ENCODE measurements at regions not wholly inside any gene's neighbourhood (a gene's known extent, or its start where the extent isn't known, plus 50 kb on each side); places are given as distances from the start of the nearest gene placed in this dataset.

- no peaks in the 10 kb centered on the region for H4K20me1 ChIP-seq (ENCODE audit: insufficient read depth, low read length)
- H3K4me2 ChIP-seq (ENCODE audit: insufficient read depth, low read length) = no peak overlapping the region
- no peak overlapping the region for H3K4me3 ChIP-seq (ENCODE audit: insufficient read depth, low read length)
- no peaks in the 10 kb centered on the region for H3K4me1 ChIP-seq (ENCODE audit: insufficient read depth, low read length)
- H3K27ac ChIP-seq (ENCODE audit: low read depth, low read length) = no peak overlapping the region
- no peak overlapping the region for H2AFZ ChIP-seq (ENCODE audit: low read length)
- H3K9me3 ChIP-seq (ENCODE audit: low read depth, low read length) = no peaks in the 10 kb centered on the region
- no peaks in the 10 kb centered on the region for H3K27me3 ChIP-seq (ENCODE audit: insufficient read depth, low read length)
- H3K36me3 ChIP-seq (ENCODE audit: insufficient read depth, low read length) = no peaks in the 10 kb centered on the region
- TF ChIP-seq CTCF (IDR thresholded peaks at IDR 0.05; ENCODE audit: extremely low read depth, low read depth, low read length) = no peak
- no peak for DNase-seq (ENCODE audit: insufficient read length, low spot score, missing footprints)
- no peaks in the 10 kb centered on the region for H3K79me2 ChIP-seq (ENCODE audit: insufficient read depth, low read length)
Observed at GRCh38 chr16:51649631-51650030, 498.6 kb upstream of the SALL1 start.

- H3K27ac ChIP-seq (ENCODE audit: low read depth, low read length) = no peak overlapping the region
- DNase-seq (ENCODE audit: insufficient read length, low spot score, missing footprints) = no peak
- no peaks in the 10 kb centered on the region for H3K36me3 ChIP-seq (ENCODE audit: insufficient read depth, low read length)
- no peak for TF ChIP-seq CTCF (IDR thresholded peaks at IDR 0.05; ENCODE audit: extremely low read depth, low read depth, low read length)
- no peaks in the 10 kb centered on the region for H3K79me2 ChIP-seq (ENCODE audit: insufficient read depth, low read length)
- H3K4me3 ChIP-seq (ENCODE audit: insufficient read depth, low read length) = no peak overlapping the region
- no peaks in the 10 kb centered on the region for H3K27me3 ChIP-seq (ENCODE audit: insufficient read depth, low read length)
- H3K9me3 ChIP-seq (ENCODE audit: low read depth, low read length) = no peaks in the 10 kb centered on the region
- H3K4me2 ChIP-seq (ENCODE audit: insufficient read depth, low read length) = no peak overlapping the region
- no peak overlapping the region for H2AFZ ChIP-seq (ENCODE audit: low read length)
- no peaks in the 10 kb centered on the region for H4K20me1 ChIP-seq (ENCODE audit: insufficient read depth, low read length)
- H3K4me1 ChIP-seq (ENCODE audit: insufficient read depth, low read length) = no peaks in the 10 kb centered on the region
Observed at GRCh38 chr16:51648526-51648925, 497.5 kb upstream of the SALL1 start.

GRCh38 chr16:51641191-51641765 lies 490.2 kb upstream of the SALL1 start:
- no peak overlapping the region for H3K4me2 ChIP-seq (ENCODE audit: insufficient read depth, low read length)
- DNase-seq (ENCODE audit: insufficient read length, low spot score, missing footprints) = no peak
- no peaks in the 10 kb centered on the region for H3K27me3 ChIP-seq (ENCODE audit: insufficient read depth, low read length)
- H3K4me1 ChIP-seq (ENCODE audit: insufficient read depth, low read length) = no peaks in the 10 kb centered on the region
- no peaks in the 10 kb centered on the region for H4K20me1 ChIP-seq (ENCODE audit: insufficient read depth, low read length)
- no peak overlapping the region for H3K4me3 ChIP-seq (ENCODE audit: insufficient read depth, low read length)
- H3K27ac ChIP-seq (ENCODE audit: low read depth, low read length) = no peak overlapping the region
- H2AFZ ChIP-seq (ENCODE audit: low read length) = no peak overlapping the region
- no peaks in the 10 kb centered on the region for H3K9me3 ChIP-seq (ENCODE audit: low read depth, low read length)
- H3K79me2 ChIP-seq (ENCODE audit: insufficient read depth, low read length) = no peaks in the 10 kb centered on the region
- H3K36me3 ChIP-seq (ENCODE audit: insufficient read depth, low read length) = no peaks in the 10 kb centered on the region
- TF ChIP-seq CTCF (IDR thresholded peaks at IDR 0.05; ENCODE audit: extremely low read depth, low read depth, low read length) = no peak

- DNase-seq (ENCODE audit: insufficient read length, low spot score, missing footprints) = no peak
- H3K4me3 ChIP-seq (ENCODE audit: insufficient read depth, low read length) = no peak overlapping the region
- no peaks in the 10 kb centered on the region for H3K4me1 ChIP-seq (ENCODE audit: insufficient read depth, low read length)
- no peaks in the 10 kb centered on the region for H4K20me1 ChIP-seq (ENCODE audit: insufficient read depth, low read length)
- no peak overlapping the region for H2AFZ ChIP-seq (ENCODE audit: low read length)
- no peaks in the 10 kb centered on the region for H3K27me3 ChIP-seq (ENCODE audit: insufficient read depth, low read length)
- no peaks in the 10 kb centered on the region for H3K9me3 ChIP-seq (ENCODE audit: low read depth, low read length)
- no peak for TF ChIP-seq CTCF (IDR thresholded peaks at IDR 0.05; ENCODE audit: extremely low read depth, low read depth, low read length)
- no peaks in the 10 kb centered on the region for H3K36me3 ChIP-seq (ENCODE audit: insufficient read depth, low read length)
- no peak overlapping the region for H3K27ac ChIP-seq (ENCODE audit: low read depth, low read length)
- no peak overlapping the region for H3K4me2 ChIP-seq (ENCODE audit: insufficient read depth, low read length)
- H3K79me2 ChIP-seq (ENCODE audit: insufficient read depth, low read length) = no peaks in the 10 kb centered on the region
Observed at GRCh38 chr16:51640196-51640595, 489.1 kb upstream of the SALL1 start.
